Heart right ventricle (tissue), 16 donors: ENCODE measurements at regions not wholly inside any gene's neighbourhood (a gene's known extent, or its start where the extent isn't known, plus 50 kb on each side); places are given as distances from the start of the nearest gene placed in this dataset.

Source experiments
- ATAC-seq, 8 donors: fragments of 200-7000 bp; cut with Tn5 transposase; one replicate each; pipeline ENCODE4 v1.9.1; 2020; ENCODE audit warnings: mild to moderate bottlenecking in 8 of 8, moderate library complexity in 8 of 8, moderate number of reproducible peaks in 1 of 8
- DNase-seq, 2 donors: peaks; one replicate each; pipeline ENCODE4 v3.0.0-alpha.2; 2020
- H3K27ac ChIP-seq, 10 donors: fragments of 200-600 bp; sonication (generic) in 2 of 10; one replicate each; pipeline versions ENCODE4 v1.5.0 to v1.8.0; 2020 to 2022; ENCODE audit warnings: mild to moderate bottlenecking in 3 of 10
- H3K27me3 ChIP-seq, 7 donors: fragments of 200-600 bp; one replicate each; pipeline ENCODE4 v1.8.0; 2021 to 2022; ENCODE audit warnings: mild to moderate bottlenecking in 2 of 7
- H3K36me3 ChIP-seq, 9 donors: fragments of 200-600 bp; sonication (generic) in 1 of 9; one replicate each; pipeline versions ENCODE4 v1.5.0 to v1.8.0; 2020 to 2022; ENCODE audit warnings: mild to moderate bottlenecking in 2 of 9
- H3K4me1 ChIP-seq, 9 donors: fragments of 200-600 bp; sonication (generic) in 1 of 9; one replicate each; pipeline versions ENCODE4 v1.5.0 to v1.8.0; 2020 to 2022; ENCODE audit warnings: mild to moderate bottlenecking in 4 of 9
- H3K4me3 ChIP-seq, 10 donors: fragments of 200-600 bp; sonication (generic) in 2 of 10; one replicate each; pipeline versions ENCODE4 v1.5.0 to v1.8.0; 2020 to 2022; ENCODE audit warnings: mild to moderate bottlenecking in 7 of 10, moderate library complexity in 2 of 10
- H3K9me3 ChIP-seq, 11 donors: fragments of 200-600 bp in 10 of 11; sonication (generic) in 2 of 11; one replicate each; pipeline versions ENCODE4 v1.5.0 to v1.8.0; 2013 to 2022; ENCODE audit warnings: mild to moderate bottlenecking in 2 of 11, control low read depth in 1 of 11, moderate library complexity in 1 of 11
- CTCF ChIP-seq, 9 donors: fragments of 200-600 bp; sonication (generic) in 2 of 9; IDR thresholded peaks; one replicate each; pipeline versions ENCODE4 v1.5.0 to v1.8.0; 2021 to 2022; ENCODE audit warnings: antibody characterized with exemption in 9 of 9, mild to moderate bottlenecking in 5 of 9, moderate library complexity in 1 of 9
- WGBS, 2 donors: extraction: QIAGEN DNeasy Blood & Tissue Kit; methylation state at CpG; one replicate each; pipeline ENCODE4 v1.1.7; 2013; ENCODE audit warnings: inconsistent platforms in 1 of 2; 5-methylcytosine and 5-hydroxymethylcytosine counted together
- intact Hi-C, 10 donors: fragments of 100-400 bp; cut with DNase I; formaldehyde crosslinking; loops; one replicate each; pipeline versions ENCODE4 v1.11.1 to v1.14.2; 2022
- donor health status: Arrhythmogenic right ventricular cardiomyopathy.
- donor health status: ischemic (EF 13 %, LVEDD 7.1; RV severe dilation, severe dysfunction).
- donor health status: healthy with polysubstance abuse.
- donor health status: DM: no; HTN: yes; CAD: no.
- donor health status: DM: no; HTN: no; CAD: no.
- donor health status: ischemic (EF 25% LVEDD 6.9; RV normal size, moderate dysfunction).
- donor health status: ischemic (EF 25% LVEDD 5.7; RV mildly dilated, moderate dysfunction).
- donor health status: healthy.
- donor health status: DM: yes; HTN: yes; CAD: no.
- donor health status: Ischemic cardiomyopathy.
- donor health status: ischemic (EF 35%, LVEDD 5.7; RV mildly dilated, moderate dysfunction).
- donor health status: nonischemic (EF 11% LVEDD 7.7; RV severe dilation, severe dysfunction).
- donor health status: DM: yes; HTN: yes; CAD: no.
- donor health status: PGD.
- donor health status: ischemic (EF 29% LVEDD 5.4; RV normal size, mild dysfunction).
- donor health status: nonischemic (EF 23%, LVEDD 6.1; RV moderate dilation, normal function).

GRCh38 chr13:102960959-102961358 is 105.3 kb downstream of the SLC10A2 start:
- ATAC-seq (no peak), DNase-seq (no peak)
- H3K9me3 ChIP-seq, result no peaks in the 10 kb centered on the region
- no peaks in the 10 kb centered on the region for H3K27me3 ChIP-seq
- H3K4me3 ChIP-seq, result no peak overlapping the region
- H3K36me3 ChIP-seq, result no peaks in the 10 kb centered on the region
- 83 to 92% methylated on average over 4 of the region's 4 CpGs for WGBS, 2 donors
- no peak overlapping the region for H3K27ac ChIP-seq
- H3K4me1 ChIP-seq, result no peaks in the 10 kb centered on the region
- TF ChIP-seq CTCF (IDR thresholded peaks at IDR 0.05), result no peak
- intact Hi-C loops, result no loop called here

GRCh38 chr13:102956449-102956848 is 109.8 kb downstream of the SLC10A2 start:
- no peaks in the 10 kb centered on the region for H3K4me1 ChIP-seq
- intact Hi-C loops, result no loop called here
- H3K27me3 ChIP-seq, result no peaks in the 10 kb centered on the region
- H3K9me3 ChIP-seq, result no peaks in the 10 kb centered on the region
- WGBS, 2 donors, result 65 to 66% methylated on average over 4 of the region's 4 CpGs
- H3K36me3 ChIP-seq, result no peaks in the 10 kb centered on the region
- ATAC-seq (no peak), DNase-seq (no peak)
- H3K27ac ChIP-seq, result no peak overlapping the region
- TF ChIP-seq CTCF (IDR thresholded peaks at IDR 0.05), result no peak
- H3K4me3 ChIP-seq, result no peak overlapping the region

GRCh38 chr13:102954350-102954749 is 108.5 kb downstream of the ERCC5 start:
- no peak for DNase-seq
- Histone ChIP-seq H3K27me3 (no peaks in the 10 kb centered on the region), H3K4me1 (no peaks in the 10 kb centered on the region), H3K27ac (no peak overlapping the region), H3K36me3 (no peaks in the 10 kb centered on the region), H3K4me3 (no peak overlapping the region), H3K9me3 (no peaks in the 10 kb centered on the region)
- no peak for ATAC-seq
- intact Hi-C loops, result no loop called here
- TF ChIP-seq CTCF (IDR thresholded peaks at IDR 0.05), result no peak
- 89 to 91% methylated on average over 3 of the region's 3 CpGs for WGBS, 2 donors

- ATAC-seq, result peak in 1 of 8 donors; percentile 51
Measured at GRCh38 chr13:102951808-102952207, 106.0 kb downstream of the ERCC5 start.

More at GRCh38 chr13:102951808-102952207, 106.0 kb downstream of the ERCC5 start:
- no peak overlapping the region for H3K4me3 ChIP-seq
- WGBS, 2 donors, result 40 to 45% methylated on average over 9 of the region's 9 CpGs
- H3K36me3 ChIP-seq, result no peaks in the 10 kb centered on the region
- H3K9me3 ChIP-seq, result no peaks in the 10 kb centered on the region
- no peaks in the 10 kb centered on the region for H3K4me1 ChIP-seq
- intact Hi-C loops, result no loop called here
- no peak for DNase-seq
- no peak for TF ChIP-seq CTCF (IDR thresholded peaks at IDR 0.05)
- H3K27ac ChIP-seq, result no peak overlapping the region
- no peaks in the 10 kb centered on the region for H3K27me3 ChIP-seq
